Panc1 (cell line): ENCODE measurements at regions not wholly inside any gene's neighbourhood (a gene's known extent, or its start where the extent isn't known, plus 50 kb on each side); places are given as distances from the start of the nearest gene placed in this dataset.

ENCODE experiments used
- ATAC-seq: fragments of 200-7000 bp; cut with Tn5 transposase; 2 replicates; pipeline ENCODE4 v1.9.1; 2020; ENCODE audit warnings: mild to moderate bottlenecking, moderate library complexity
- BruUV-seq: library from RNA; stranded (reverse); fragments of 400-500 nt; replicated peaks from 2 replicates; lab custom pipeline; 2021; lab: Mats Ljungman, UMichigan
- CTCF ChIA-PET: fragments of 300-600 bp; sonication (Branson Sonifier 250); formaldehyde crosslinking; loops from one replicate; lab custom pipeline; 2022; ENCODE audit warnings: antibody characterized with exemption; lab: Charles Lee
- POLR2A ChIA-PET: fragments of 300-600 bp; sonication (Branson Sonifier 250); formaldehyde crosslinking; loops from one replicate; lab custom pipeline; 2022; ENCODE audit warnings: antibody characterized with exemption; lab: Charles Lee
- DNase-seq: peaks from one replicate; pipeline ENCODE4 v3.0.0-alpha.2; 2010; ENCODE audit warnings: low read depth, low spot score
- H3K27ac ChIP-seq: 2 replicates; pipeline ENCODE4 v1.5.1; 2011; ENCODE audit warnings: mild to moderate bottlenecking, low read length, inconsistent platforms
- H3K27me3 ChIP-seq: fragments of 200-500 bp; sonication (Bioruptor generic); 2 replicates; pipeline ENCODE4 v1.6.0; 2014; ENCODE audit warnings: low read length, inconsistent platforms; ENCODE audit not compliant: control insufficient read depth, insufficient read depth
- H3K36me3 ChIP-seq: fragments of 200-500 bp; sonication (Bioruptor generic); 2 replicates; pipeline ENCODE4 v1.5.1; 2014; ENCODE audit warnings: inconsistent platforms, mild to moderate bottlenecking, low read length, moderate library complexity; ENCODE audit not compliant: control insufficient read depth, insufficient read depth
- H3K4me1 ChIP-seq: 2 replicates; pipeline ENCODE4 v1.5.1; 2011; ENCODE audit warnings: inconsistent platforms, mild to moderate bottlenecking, low read length, moderate library complexity; ENCODE audit not compliant: control insufficient read depth, insufficient read depth
- H3K4me3 ChIP-seq, 2 experiments: 2 replicates each; pipeline ENCODE4 v1.5.1; 2011 to 2012; ENCODE audit warnings: low read depth in 2 of 2, low read length in 2 of 2, mild to moderate bottlenecking in 2 of 2, inconsistent platforms in 1 of 2, moderate library complexity in 1 of 2
- H3K9me3 ChIP-seq: fragments of 200-500 bp; sonication (Bioruptor generic); 2 replicates; pipeline ENCODE4 v1.5.1; 2014; ENCODE audit warnings: low read depth, mild to moderate bottlenecking, inconsistent platforms, low read length, moderate library complexity; ENCODE audit not compliant: control insufficient read depth, insufficient read depth
- CTCF ChIP-seq: fragments of 450-650 bp; IDR thresholded peaks from 2 replicates; pipeline ENCODE4 v1.5.1; 2017; ENCODE audit warnings: mild to moderate bottlenecking
- POLR2AphosphoS5 ChIP-seq: IDR thresholded peaks from 2 replicates; pipeline ENCODE4 v1.6.1; 2012; ENCODE audit warnings: mild to moderate bottlenecking, low read depth, low read length, moderate library complexity
- REST ChIP-seq, 2 experiments: IDR thresholded peaks; 2 replicates each; pipeline ENCODE4 v1.6.1; 2011 to 2012; ENCODE audit warnings: low read depth in 2 of 2, control low read depth in 1 of 2, low read length in 1 of 2, mild to moderate bottlenecking in 1 of 2, moderate library complexity in 1 of 2; ENCODE audit not compliant: insufficient read depth in 1 of 2
- SIN3A ChIP-seq: IDR thresholded peaks from 2 replicates; pipeline ENCODE4 v1.6.1; 2012; ENCODE audit warnings: low read depth, mild to moderate bottlenecking, low read length, moderate library complexity, borderline replicate concordance; ENCODE audit not compliant: insufficient read depth
- TCF7L2 ChIP-seq: IDR thresholded peaks from 2 replicates; pipeline ENCODE4 v1.6.1; 2011; ENCODE audit warnings: mild to moderate bottlenecking, low read depth, low read length, inconsistent platforms
- in situ Hi-C: cut with HindIII; loops from 2 replicates; pipeline ENCODE4 v1.10.0; 2016; ENCODE audit warnings: low sequenced_read_pairs, low pct_unique_long_range_greater_than_20kb
- intact Hi-C: fragments of 100-400 bp; cut with micrococcal nuclease; formaldehyde crosslinking; loops from one replicate; pipeline ENCODE4 v1.10.0; 2022; ENCODE audit not compliant: unreplicated experiment

DNA sequence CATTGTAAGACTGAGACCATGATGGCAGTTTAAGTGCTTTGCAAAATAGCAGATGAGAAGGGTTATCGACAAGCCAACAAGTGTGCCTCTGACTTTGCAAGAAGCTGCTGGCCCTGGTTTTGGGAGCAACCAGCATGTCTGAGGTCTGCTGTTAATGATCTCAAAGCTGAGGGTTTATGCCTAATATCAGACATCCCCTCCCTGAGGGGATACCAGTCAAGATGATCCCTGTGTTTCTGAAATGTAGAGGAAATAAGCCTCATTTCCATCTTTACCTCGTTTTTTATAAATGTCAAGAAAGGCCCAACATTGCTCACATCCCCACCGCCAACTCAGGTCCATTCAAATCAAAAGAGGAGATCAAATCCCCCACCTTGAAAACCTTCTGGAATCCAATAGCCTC, 120.6 kb downstream of the MYCN start:
- CTCF ChIA-PET, result no interaction called here
- H3K9me3 ChIP-seq, result no peaks in the 10 kb centered on the region; the same call in 1 of the 2 replicates
- TF ChIP-seq CTCF (no peak), REST (IDR thresholded peaks at IDR 0.05; ENCODE audit: insufficient read depth in 1 of 2, low read depth in 2 of 2, low read length in 1 of 2) (no peak), TCF7L2 (no peak), SIN3A (no peak), POLR2AphosphoS5 (no peak)
- no peaks in the 10 kb centered on the region for H3K27me3 ChIP-seq
- no peak overlapping the region for H3K27ac ChIP-seq
- no peak overlapping the region for H3K4me3 ChIP-seq
- no peak for ATAC-seq
- no peaks in the 10 kb centered on the region for H3K4me1 ChIP-seq
- no peaks in the 10 kb centered on the region for H3K36me3 ChIP-seq
- intact Hi-C loops, result no loop called here
- DNase-seq, result no peak
- BruUV-seq, result no TSS peak
- in situ Hi-C loops, result no loop called here
- POLR2A ChIA-PET, result no interaction called here

DNA sequence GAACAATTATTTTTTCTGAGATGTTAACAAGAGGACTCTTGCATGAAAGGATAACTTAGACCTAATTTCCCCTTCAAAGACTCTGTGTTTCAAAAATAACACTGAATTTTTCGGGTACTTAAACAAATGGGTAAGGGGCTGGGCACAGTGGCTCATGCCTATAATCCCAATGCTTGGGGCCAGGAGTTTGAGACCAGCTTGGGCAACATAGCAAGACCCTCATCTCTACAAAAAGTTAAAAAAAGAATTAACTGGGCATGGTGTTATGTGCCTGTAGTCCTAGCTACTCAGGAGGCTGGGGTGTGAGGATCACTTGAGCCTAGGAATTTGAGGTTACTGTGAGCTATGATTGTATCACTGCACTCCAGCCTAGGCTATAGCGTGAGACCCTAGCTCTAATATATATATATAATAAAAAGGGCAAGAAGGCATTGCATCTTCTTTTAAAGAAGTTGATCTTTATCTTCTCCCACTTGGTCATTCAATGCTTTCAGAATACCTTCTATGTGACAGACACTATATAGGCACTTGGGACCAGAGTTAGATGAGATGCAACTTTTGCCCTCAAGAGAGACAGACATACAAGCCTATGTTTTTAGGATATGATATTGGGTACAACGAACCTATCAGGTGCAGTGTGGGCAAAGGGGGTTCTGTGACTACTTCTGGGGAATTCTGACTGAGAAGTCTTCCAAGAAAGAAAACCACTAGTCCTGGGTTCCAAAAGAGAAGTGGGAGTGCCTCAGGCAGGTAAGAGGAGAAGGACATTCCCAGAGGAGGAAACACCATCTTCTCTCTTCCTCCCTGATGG, 120.0 kb downstream of the MYCN start:
- H3K9me3 ChIP-seq, result no peaks in the 10 kb centered on the region; the same call in 1 of the 2 replicates
- in situ Hi-C loops, result no loop called here
- no peak for ATAC-seq
- no peaks in the 10 kb centered on the region for H3K36me3 ChIP-seq
- no peak overlapping the region for H3K27ac ChIP-seq
- intact Hi-C loops, result no loop called here
- ChIA-PET CTCF (no interaction called here), POLR2A (no interaction called here)
- H3K4me3 ChIP-seq, result no peak overlapping the region
- no TSS peak for BruUV-seq
- TF ChIP-seq SIN3A (no peak), POLR2AphosphoS5 (no peak), REST (IDR thresholded peaks at IDR 0.05; ENCODE audit: insufficient read depth in 1 of 2, low read depth in 2 of 2, low read length in 1 of 2) (no peak), TCF7L2 (no peak), CTCF (no peak)
- no peaks in the 10 kb centered on the region for H3K4me1 ChIP-seq
- DNase-seq, result no peak
- no peaks in the 10 kb centered on the region for H3K27me3 ChIP-seq
